SU-DHL-6 (cell line): ENCODE measurements at regions not wholly inside any gene's neighbourhood (a gene's known extent, or its start where the extent isn't known, plus 50 kb on each side); places are given as distances from the start of the nearest gene placed in this dataset.

Source experiments
- EZH2phosphoT487 ChIP-seq: fragments of 200-600 bp; sonication (generic), shearing (Covaris generic); conservative IDR thresholded peaks from 2 replicates; pipeline ENCODE4 v1.6.1; 2018; ENCODE audit warnings: mild to moderate bottlenecking, antibody characterized with exemption, low read length, moderate library complexity, mixed read lengths
- TF ChIP-seq, protein P1 (sequence below): fragments of 200-600 bp; sonication (generic); IDR thresholded peaks from one replicate; pipeline ENCODE4 v1.5.1; 2017; ENCODE audit warnings: antibody characterized with exemption, mild to moderate bottlenecking, low read length, moderate library complexity; ENCODE audit not compliant: insufficient read depth, poor library complexity, severe bottlenecking

DNA sequence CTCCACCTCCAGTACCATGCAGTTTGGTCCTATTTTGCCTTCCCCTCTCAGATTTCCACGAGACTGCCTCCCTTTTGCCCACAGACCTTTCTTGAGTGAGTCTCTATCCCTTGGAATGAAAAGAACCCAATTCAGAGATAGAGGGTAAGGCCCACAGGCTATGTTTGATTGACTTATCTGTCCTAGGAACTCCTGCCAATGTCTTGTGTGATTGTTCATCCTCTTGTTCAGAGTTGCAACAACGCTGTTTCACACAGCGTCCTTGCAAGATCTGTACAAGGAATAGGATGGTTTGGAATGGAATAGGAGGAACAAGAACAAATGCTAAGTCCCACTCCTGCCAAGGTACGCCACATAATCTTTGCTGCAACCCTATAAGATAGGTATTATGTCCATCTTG is 142.2 kb upstream of the ABCA1 start:
- TF ChIP-seq, protein P1, sequence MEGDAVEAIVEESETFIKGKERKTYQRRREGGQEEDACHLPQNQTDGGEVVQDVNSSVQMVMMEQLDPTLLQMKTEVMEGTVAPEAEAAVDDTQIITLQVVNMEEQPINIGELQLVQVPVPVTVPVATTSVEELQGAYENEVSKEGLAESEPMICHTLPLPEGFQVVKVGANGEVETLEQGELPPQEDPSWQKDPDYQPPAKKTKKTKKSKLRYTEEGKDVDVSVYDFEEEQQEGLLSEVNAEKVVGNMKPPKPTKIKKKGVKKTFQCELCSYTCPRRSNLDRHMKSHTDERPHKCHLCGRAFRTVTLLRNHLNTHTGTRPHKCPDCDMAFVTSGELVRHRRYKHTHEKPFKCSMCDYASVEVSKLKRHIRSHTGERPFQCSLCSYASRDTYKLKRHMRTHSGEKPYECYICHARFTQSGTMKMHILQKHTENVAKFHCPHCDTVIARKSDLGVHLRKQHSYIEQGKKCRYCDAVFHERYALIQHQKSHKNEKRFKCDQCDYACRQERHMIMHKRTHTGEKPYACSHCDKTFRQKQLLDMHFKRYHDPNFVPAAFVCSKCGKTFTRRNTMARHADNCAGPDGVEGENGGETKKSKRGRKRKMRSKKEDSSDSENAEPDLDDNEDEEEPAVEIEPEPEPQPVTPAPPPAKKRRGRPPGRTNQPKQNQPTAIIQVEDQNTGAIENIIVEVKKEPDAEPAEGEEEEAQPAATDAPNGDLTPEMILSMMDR: no peak
- TF ChIP-seq EZH2phosphoT487: no peak
